Fibroblast of villous mesenchyme (primary cell): ENCODE measurements at regions not wholly inside any gene's neighbourhood (a gene's known extent, or its start where the extent isn't known, plus 50 kb on each side); places are given as distances from the start of the nearest gene placed in this dataset.

ENCODE experiments used
- DNase-seq: peaks from one replicate; pipeline ENCODE4 v3.0.0-alpha.2; 2010; ENCODE audit warnings: low read depth
- H3K4me3 ChIP-seq: 2 replicates; pipeline ENCODE4 v1.5.1; 2011; ENCODE audit warnings: low read depth, mild to moderate bottlenecking, low read length
- TF ChIP-seq, protein P1 (sequence below): IDR thresholded peaks from 2 replicates; pipeline ENCODE4 v1.5.1; 2012; ENCODE audit warnings: low read depth, mild to moderate bottlenecking, low read length; ENCODE audit not compliant: insufficient read depth

DNA sequence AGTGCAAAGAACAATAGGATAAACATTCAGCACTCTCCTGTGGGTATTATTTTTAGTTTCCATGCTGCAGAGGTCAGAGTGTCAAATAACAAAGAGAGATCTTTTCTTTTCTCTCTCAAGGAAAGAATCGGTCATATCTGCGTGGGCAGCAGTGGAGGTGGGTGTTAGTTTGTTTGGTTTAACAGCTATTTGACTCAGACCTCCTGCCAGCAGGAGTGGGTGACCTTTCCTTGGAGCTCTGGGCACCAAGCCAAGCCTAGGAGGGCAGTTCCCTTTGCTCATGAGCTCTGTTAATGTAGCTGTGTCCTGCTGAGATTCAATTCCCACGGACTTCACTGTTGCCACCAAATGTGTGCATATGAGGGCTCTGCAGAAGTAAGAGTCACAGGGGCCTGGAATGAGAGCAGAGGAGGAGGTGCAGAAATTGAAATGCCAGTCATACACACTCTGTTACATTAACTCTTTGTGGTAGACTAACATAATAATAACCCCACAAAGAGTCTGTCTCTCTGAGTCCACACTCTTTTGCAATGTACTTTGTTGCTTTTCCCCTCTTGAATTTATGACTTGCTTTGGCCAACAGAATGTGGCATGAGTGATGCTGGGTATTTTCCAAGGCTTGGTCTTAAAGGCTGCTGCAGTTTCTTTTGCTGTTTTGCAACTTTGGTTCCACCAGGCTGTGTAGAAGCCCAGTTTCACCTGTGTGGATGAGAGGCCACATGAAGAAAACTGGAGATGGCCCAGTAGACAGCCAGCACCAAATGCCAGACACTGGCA is 76.0 kb upstream of the GRK3 start:
- TF ChIP-seq, protein P1, sequence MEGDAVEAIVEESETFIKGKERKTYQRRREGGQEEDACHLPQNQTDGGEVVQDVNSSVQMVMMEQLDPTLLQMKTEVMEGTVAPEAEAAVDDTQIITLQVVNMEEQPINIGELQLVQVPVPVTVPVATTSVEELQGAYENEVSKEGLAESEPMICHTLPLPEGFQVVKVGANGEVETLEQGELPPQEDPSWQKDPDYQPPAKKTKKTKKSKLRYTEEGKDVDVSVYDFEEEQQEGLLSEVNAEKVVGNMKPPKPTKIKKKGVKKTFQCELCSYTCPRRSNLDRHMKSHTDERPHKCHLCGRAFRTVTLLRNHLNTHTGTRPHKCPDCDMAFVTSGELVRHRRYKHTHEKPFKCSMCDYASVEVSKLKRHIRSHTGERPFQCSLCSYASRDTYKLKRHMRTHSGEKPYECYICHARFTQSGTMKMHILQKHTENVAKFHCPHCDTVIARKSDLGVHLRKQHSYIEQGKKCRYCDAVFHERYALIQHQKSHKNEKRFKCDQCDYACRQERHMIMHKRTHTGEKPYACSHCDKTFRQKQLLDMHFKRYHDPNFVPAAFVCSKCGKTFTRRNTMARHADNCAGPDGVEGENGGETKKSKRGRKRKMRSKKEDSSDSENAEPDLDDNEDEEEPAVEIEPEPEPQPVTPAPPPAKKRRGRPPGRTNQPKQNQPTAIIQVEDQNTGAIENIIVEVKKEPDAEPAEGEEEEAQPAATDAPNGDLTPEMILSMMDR: no peak
- peak; percentile 57 for DNase-seq
- no peak overlapping the region for H3K4me3 ChIP-seq

DNA sequence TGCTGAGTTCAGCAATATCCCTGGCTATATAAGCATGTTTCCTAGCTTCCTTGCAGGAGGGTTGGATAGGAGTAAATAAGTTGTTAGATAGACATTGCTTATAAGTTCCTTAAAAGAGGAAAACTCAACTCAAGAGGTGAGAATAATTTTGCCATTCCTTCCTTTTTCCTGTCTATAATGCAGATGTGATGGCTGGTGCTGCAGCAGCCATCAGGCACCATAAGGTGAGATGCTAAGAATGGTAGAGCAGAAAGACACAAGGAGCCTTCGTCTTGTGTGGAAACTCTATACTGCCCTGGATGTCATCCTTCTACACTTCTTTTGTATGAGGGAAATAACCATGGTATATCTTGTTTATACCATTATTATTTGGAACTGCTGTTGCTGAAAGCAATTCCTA is 74.5 kb upstream of the GRK3 start:
- H3K4me3 ChIP-seq: no peak overlapping the region
- no peak for DNase-seq
- TF ChIP-seq, protein P1: no peak

DNA sequence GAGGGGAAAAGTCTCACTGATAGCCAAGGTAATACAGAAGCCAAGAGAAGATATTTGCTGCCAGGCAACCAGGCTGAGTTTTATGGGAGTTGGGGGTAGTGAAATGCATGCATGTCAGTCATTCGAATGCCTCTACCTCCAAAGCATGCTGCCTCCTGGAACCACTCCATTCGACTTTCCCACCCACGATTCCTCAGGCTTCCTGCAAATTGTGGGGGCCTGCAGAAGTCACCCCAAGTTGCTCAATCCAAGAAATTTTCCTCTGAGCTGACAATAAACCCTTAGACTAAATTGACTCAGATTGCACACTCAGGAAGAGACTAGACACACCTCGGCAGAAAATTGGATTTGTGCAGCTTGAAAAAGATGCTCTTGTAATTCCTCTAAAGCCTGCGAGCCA is 73.6 kb upstream of the GRK3 start:
- TF ChIP-seq, protein P1: no peak
- H3K4me3 ChIP-seq: no peak overlapping the region
- DNase-seq: no peak

DNA sequence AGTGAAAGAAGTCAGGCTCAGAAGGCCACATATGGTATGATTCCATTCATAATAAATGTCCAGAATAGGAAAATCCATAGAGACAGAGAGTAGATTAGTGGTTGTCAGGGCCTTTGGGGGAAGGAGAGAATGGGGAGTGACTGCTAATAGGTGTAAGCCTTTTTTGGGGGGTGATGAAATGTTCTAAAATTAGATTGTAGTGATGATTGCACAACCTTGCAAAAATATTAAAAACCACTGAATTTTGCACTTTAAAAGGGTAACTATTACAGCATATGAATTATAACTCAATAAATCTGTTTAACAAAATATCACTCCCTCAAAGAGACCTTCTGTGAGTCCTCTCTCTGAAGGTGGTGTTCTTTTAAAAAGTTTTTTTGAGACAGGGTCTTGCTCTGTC is 72.3 kb upstream of the GRK3 start:
- H3K4me3 ChIP-seq: no peak overlapping the region
- TF ChIP-seq, protein P1: no peak
- DNase-seq: no peak

DNA sequence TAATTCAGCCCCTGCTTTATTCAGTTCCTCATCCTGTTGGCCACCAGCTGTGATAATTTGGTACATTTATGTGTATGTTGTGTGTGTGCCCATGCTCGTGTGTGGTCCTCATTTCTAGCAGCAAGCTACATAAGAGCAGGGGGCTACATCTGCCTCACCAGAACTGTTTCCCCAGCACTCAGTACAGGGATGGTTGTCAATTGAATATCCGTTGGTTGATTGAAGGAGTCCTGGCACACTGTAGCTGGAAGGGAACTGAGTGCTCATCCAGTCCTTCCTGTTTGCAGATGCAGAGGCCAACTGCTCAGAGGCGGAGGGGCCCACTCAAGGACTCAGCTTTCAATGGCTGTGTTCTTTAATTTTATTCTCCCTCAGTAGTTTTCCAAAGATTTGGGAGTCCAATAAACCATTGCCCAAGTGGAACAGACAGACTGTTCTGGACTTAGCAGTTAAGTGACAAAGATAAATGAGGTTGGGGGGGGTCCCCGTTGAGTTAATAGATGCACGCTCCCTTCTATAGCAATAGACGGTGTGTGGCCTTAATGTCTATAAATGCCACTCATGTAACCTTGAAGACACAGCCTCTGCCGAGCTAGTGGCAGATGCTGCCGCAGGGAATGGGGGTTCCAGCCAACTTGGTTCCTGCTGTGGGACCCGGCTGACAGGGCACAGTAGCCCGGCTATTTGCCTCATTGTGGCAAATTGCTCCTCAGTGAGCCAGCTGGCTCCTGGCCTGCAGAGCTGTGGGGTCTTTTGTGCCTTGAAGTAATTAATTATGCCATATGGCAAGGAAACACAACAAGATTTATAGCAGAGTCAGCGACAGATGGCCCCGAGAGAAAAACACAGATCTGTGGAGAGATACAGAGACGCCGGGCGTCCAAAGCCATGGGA is 71.4 kb upstream of the GRK3 start:
- no peak overlapping the region for H3K4me3 ChIP-seq
- TF ChIP-seq, protein P1: no peak
- no peak for DNase-seq

DNA sequence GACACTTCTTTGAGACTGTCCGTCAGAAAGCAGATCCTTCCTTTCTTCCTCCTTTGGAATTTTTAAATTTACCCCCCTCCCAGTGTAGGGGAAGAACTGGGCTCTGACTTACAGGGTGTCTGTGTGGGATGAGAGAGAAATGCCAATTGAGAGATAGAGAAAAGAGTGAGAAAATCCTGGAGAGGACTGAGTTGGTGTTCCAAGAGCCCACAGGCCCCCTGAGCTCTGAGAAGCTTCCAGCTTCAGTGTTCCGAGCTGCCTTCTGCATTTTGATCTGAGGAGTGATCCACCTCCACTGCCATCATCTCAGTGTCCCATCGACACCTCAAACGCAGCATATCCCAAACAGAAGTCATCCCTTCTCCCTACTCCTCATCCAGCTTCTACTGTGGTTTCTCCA is 70.7 kb upstream of the GRK3 start:
- no peak for DNase-seq
- no peak overlapping the region for H3K4me3 ChIP-seq
- TF ChIP-seq, protein P1: no peak
